Activated naive CD4-positive, alpha-beta T cell treated with anti-CD3 and anti-CD28 coated beads, Interleukin-2, amount 50 U/mL, for 72 hours (primary cell): ENCODE measurements at regions not wholly inside any gene's neighbourhood (a gene's known extent, or its start where the extent isn't known, plus 50 kb on each side); places are given as distances from the start of the nearest gene placed in this dataset.
"Not testable (repeated sequence)": the region's sequence is repeated elsewhere in the genome, so short reads cannot be mapped to it uniquely, and the experiment has no call there.

Source experiments
- ATAC-seq, 2 donors: fragments of 150-1000 bp; cut with Tn5 transposase; 2 replicates each; pipeline ENCODE4 v1.10.0; 2021; ENCODE audit warnings: mild to moderate bottlenecking in 2 of 2, moderate library complexity in 2 of 2
- DNase-seq, 2 donors: peaks; one replicate each; pipeline ENCODE4 v3.0.0; 2021 to 2022; ENCODE audit warnings: low spot score in 2 of 2
- H3K27ac Mint-ChIP-seq, 2 donors: one replicate each; pipeline ENCODE4 v1.8.0; 2022; ENCODE audit warnings: mild to moderate bottlenecking in 2 of 2, mixed read lengths in 2 of 2
- H3K36me3 Mint-ChIP-seq, 2 donors: one replicate each; pipeline ENCODE4 v1.8.0; 2022; ENCODE audit warnings: mixed read lengths in 2 of 2
- H3K9me3 Mint-ChIP-seq, 2 donors: one replicate each; pipeline ENCODE4 v1.8.0; 2022; ENCODE audit warnings: mixed read lengths in 2 of 2

DNA sequence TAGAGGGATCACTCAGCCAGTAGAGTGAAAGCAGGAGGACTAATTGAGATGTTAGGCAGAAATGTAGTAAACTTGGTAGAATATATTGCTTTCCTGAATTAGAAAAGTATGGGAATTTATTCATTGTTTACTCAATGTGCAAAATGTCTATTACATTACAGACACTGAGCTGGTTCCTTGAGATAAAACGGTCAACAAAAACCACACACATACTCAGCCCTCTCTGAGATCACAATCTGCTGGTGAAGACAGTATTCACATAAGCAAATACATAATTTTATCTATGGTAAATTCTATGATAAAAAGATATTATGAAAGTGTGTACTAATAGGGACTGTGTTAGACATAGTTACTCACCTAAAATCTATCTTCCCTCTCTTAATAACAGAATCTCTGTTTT, 833.5 kb downstream of the KCNA4 start:
- no peaks in the 10 kb centered on the region for H3K36me3 Mint-ChIP-seq
- ATAC-seq (no peak), DNase-seq (no peak)
- H3K27ac Mint-ChIP-seq, result no peak overlapping the region
- peaks cover 21 to 27% of the 10 kb centered on the region in 2 donors for H3K9me3 Mint-ChIP-seq

DNA sequence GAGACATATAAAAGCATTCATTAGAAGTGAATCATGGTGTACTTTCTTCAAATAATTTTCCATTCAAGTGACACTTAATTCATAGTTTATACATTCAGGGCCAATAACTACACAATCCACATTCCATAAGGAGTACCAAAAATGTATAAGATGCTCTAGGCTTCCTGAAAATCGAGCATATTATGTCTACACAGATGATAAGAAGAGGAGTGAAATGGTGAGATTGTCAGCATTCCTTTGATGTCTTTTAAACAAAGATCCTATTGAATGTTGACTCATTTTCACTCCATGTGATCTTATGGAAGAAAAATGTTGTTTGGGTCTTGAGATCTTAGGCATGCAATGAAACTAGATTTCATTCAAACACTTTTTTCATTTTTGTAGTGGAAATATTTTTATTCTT, 843.2 kb downstream of the KCNA4 start:
- ATAC-seq (no peak), DNase-seq (no peak)
- Mint-ChIP-seq H3K36me3 (no peaks in the 10 kb centered on the region), H3K27ac (no peak overlapping the region), H3K9me3 (peaks cover 6 to 14% of the 10 kb centered on the region in 2 donors)

DNA sequence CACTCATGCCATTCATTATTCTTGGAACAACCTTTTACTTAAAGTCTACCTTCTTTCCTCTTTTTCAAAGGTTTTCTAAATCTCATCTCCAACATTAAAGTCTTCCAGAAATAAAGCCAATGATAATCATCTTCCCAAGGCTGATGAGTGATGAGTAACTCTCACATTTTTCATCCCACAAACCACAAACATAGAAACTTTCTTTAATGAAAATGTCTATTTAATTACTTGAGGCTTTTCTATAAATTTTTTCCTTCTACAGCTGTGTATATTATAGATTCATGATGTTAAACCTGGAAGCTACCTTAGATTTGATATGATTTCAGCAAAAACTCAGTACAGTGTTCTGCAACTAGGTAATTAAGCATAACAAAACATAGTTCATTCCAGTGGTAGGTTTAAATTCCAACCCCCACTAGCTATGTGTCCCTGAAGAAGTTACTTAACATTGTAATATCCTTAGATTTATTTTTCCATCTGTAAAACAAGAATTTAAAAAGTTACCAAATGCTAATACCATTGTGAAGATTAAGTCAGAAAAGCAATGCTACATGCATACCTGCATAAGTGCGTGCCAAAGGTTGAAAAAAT, 845.4 kb downstream of the KCNA4 start:
- H3K36me3 Mint-ChIP-seq, result no peaks in the 10 kb centered on the region
- no peak for ATAC-seq
- no peak for DNase-seq
- H3K9me3 Mint-ChIP-seq, result peaks cover 6 to 14% of the 10 kb centered on the region in 2 donors
- no peak overlapping the region for H3K27ac Mint-ChIP-seq

DNA sequence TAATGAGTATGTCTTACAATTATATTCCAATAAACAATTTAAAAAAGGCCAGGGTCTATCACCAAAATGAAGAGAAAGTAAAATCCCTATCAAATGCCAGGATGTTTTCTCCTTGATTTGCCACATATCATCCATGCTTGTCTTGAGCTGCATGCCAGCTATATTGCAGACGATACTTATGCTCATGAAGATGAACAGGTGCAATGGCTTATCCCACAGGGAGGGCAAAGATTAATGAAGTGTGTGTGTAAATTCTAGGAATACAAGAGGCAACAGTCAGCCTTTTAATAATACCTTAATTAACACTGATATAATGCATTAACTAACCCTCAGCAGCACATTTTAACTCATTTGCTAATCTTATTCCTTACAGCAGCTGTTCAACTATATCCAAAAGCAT, 850.5 kb downstream of the KCNA4 start:
- H3K36me3 Mint-ChIP-seq, result no peaks in the 10 kb centered on the region
- DNase-seq, result no peak
- no peak overlapping the region for H3K27ac Mint-ChIP-seq
- no peak for ATAC-seq
- H3K9me3 Mint-ChIP-seq, result peaks cover 5 to 8% of the 10 kb centered on the region in 2 donors

DNA sequence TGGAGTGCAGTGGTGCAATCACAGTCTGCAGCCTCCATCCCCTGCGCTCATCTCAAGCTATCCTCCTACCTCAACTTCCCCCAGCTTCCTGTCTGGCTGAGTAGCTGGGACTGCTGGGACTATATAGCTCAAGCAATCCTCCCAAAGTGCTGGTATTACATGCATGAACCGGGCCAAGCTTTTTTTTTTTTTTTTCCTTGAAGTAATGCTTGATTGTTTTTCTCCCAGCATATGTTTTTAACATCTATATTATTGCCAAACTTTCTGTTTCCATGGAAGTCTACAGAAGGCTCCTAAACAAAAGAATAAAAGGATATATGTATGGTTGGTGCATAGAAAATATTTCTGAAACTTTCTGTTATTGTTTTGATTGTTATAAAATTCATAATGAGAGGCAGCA, 853.6 kb downstream of the KCNA4 start:
- Mint-ChIP-seq H3K36me3 (no peaks in the 10 kb centered on the region), H3K27ac (no peak overlapping the region), H3K9me3 (peaks cover 10 to 18% of the 10 kb centered on the region in 2 donors)
- ATAC-seq, result no peak
- DNase-seq, result no peak

DNA sequence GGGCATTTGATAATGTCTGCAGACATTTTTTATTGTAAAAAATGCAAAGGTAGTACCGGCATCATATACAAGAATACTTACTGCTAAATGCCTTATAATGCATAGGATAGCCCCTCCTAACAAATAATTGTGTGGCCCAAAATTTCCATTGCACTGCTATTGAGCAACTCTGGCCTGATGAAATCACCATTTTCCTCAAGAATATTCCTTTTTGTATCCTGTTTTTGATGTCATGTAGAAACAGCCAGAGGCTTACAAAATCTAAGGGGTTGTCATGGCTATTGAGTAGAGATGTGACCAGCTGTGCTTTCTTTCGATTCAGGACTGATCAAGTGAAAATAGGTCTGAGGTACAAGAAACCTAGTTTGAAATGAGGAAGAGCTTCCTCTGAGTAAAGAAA, 854.3 kb downstream of the KCNA4 start:
- H3K9me3 Mint-ChIP-seq, result peaks cover 10 to 18% of the 10 kb centered on the region in 2 donors

DNA sequence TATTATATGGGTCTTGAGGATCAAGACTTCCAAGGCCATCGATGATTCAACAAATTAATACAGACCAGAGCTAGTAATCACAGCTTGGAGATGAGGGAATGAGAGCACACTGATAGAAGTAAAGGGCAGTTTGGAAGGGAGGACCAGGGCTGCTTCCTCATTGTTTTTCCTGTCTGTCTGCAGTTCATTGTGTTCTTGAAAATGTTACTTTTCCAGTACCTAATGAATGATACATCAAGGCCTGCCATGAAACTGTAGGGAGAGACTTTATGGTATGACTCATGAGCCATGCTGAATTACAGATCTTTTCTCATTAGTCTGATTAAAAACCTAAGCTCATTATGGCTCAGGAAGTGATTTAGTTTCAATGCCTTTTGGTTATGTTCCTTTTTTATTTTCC, 855.6 kb downstream of the KCNA4 start:
- no peak for ATAC-seq
- no peak for DNase-seq
- Mint-ChIP-seq H3K36me3 (no peaks in the 10 kb centered on the region), H3K27ac (no peak overlapping the region), H3K9me3 (peaks cover 10 to 18% of the 10 kb centered on the region in 2 donors)

More for the DNA sequence above, 854.3 kb downstream of the KCNA4 start:
- Mint-ChIP-seq H3K36me3 (no peaks in the 10 kb centered on the region), H3K27ac (no peak overlapping the region)
- ATAC-seq, result no peak
- DNase-seq, result no peak

DNA sequence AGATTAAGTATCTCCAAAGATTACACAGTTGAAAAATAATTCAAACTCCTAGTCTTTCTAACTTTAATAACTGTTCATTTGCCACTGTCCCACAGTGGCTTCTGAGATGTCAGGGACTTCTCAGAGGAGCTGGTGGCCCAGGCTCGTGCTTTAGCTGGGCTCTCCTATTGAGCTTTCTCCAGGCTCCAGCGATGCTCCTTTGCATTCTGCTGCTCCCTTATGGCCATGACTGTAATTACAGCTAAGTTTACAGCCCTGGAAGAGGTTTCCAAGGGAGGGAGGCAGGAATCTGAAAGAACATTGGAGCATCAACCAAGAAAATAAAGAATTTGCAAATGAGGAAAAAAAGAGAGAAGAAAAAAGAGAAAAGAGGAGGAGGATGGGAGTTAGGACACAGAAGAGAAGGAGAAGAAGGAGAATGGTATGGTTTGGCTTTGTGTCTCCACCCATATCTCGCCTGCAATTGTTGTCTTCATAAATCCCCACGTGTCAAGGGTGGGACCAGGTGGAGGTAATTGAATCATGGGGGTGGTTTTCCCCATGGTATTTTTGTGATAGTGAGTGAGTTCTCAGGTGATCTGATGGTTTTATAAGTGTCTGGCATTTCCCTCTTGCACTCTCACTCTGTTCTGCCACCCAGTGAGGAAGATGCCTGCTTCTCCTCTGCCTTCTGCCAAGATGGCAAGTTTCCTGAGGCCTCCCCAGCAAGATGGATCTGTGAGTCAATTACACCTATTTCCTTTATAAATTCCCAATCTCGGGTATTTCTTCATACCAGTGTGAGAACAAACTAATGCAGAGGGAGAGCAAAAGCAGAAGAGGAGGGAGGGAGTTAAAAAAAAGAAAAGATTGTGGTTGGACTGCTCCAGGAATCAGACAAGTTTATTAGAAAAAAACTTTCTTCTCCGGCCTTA, 857.0 kb downstream of the KCNA4 start:
- Mint-ChIP-seq H3K9me3 (peaks cover 10 to 14% of the 10 kb centered on the region in 2 donors), H3K27ac (no peak overlapping the region), H3K36me3 (no peaks in the 10 kb centered on the region)
- DNase-seq (peak in 1 of 2 donors; percentile 3), ATAC-seq (no peak)

DNA sequence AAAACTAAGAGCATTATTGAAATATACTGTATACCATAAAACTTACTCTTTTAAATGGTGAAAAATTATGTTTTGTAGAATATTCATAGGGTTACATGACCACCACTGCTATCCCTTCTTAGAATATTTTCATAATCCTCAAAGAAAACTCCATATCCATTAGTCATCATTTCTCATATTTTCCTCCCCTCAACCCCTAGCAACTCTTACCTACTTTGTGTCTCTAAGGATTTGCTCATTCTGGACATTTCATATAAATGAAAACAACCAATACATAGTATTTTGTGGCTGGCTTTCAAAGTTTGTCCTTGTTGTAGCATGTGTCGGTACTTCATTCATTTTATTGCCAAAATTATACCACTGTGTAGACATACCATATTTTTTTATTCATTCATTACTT, 863.8 kb downstream of the KCNA4 start:
- ATAC-seq, result no peak
- Mint-ChIP-seq H3K36me3 (no peaks in the 10 kb centered on the region), H3K9me3 (peaks cover 0 to 4% of the 10 kb centered on the region in 2 donors), H3K27ac (no peak overlapping the region)
- no peak for DNase-seq

DNA sequence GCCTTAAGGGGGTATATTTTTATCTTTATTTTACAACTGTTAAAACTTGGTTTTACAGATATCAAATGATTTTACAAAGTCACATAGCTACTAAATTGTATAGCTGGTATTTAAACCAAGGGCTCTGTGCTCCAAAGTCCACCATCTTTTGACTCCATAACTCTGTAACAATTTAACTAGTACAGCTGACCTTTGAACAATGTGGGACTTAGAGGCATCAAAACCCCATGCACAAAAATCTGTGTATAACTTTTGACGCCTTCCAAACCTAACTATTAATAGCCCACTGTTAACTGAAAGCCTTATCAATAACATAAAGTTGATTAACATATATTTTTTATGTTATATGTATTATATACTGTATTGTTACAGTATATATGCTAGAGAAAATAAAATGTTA, 874.3 kb downstream of the KCNA4 start:
- not testable (repeated sequence) for H3K27ac Mint-ChIP-seq, H3K36me3 Mint-ChIP-seq, ATAC-seq, DNase-seq
- peaks cover 14 to 16% of the 10 kb centered on the region in 2 donors for H3K9me3 Mint-ChIP-seq

DNA sequence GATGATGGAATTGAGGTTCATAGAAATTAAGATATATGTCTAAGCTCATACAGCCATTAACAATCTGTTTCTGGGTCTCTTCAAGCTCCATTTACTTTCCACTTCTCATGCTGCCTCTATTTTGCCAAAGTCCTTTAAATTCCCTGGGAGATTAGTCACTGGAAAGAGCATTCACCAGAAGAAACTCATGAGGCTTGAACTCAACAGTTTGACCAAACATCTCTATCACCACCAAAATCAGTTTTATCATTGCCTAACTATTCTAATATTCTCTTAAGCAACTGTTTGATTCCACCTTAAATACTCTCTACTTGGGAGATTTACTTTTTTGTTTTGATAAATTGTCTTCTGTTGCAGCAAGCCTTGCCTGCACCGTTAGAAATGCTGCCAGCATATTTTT, 881.3 kb downstream of the KCNA4 start:
- Mint-ChIP-seq H3K9me3 (peaks cover 8 to 21% of the 10 kb centered on the region in 2 donors), H3K36me3 (no peaks in the 10 kb centered on the region), H3K27ac (no peak overlapping the region)
- ATAC-seq, result no peak
- DNase-seq, result no peak

DNA sequence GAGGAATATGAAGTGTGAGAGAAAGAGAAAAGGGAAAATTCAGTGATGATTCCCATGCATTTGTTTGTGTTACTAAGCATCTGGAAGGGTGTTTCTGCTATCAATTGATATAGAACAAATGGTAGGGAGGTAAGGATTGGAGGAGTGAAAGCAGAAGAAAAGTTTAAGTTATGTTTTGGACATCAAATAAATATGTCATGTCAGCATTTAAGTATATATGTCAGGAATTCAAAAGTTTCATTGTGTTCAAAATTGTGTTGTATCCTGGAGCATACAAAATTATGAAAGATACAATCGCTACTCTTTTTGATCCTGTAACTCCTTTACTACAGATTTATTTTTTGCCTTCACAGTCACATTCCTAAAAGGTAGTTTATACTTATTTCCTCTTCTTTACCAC, 885.8 kb downstream of the KCNA4 start:
- H3K9me3 Mint-ChIP-seq, result peaks cover under 1 to 21% of the 10 kb centered on the region in 2 donors
- DNase-seq (no peak), ATAC-seq (no peak)
- no peaks in the 10 kb centered on the region for H3K36me3 Mint-ChIP-seq
- no peak overlapping the region for H3K27ac Mint-ChIP-seq

DNA sequence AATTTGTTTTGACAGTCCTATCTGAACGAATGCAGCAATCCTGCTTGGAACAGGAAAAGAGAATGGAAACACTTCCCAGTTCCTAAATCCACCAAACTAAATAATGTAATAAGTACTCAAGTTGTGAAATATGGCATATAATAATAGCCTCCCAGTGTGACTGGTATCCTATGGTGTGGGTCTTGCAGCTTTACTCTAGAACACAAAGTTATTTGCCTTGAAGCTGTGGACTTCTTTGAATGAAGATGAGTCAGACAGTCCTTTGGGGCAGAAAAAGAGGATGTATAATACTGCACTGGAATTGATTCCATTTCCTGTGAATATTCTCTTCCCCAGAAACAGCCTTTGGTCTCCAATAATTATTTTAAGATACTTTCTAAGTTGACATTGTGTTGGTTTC, 887.0 kb downstream of the KCNA4 start:
- ATAC-seq, result no peak
- H3K27ac Mint-ChIP-seq, result no peak overlapping the region
- no peak for DNase-seq
- H3K36me3 Mint-ChIP-seq, result no peaks in the 10 kb centered on the region
- H3K9me3 Mint-ChIP-seq, result peaks cover 0 to 24% of the 10 kb centered on the region in 2 donors

DNA sequence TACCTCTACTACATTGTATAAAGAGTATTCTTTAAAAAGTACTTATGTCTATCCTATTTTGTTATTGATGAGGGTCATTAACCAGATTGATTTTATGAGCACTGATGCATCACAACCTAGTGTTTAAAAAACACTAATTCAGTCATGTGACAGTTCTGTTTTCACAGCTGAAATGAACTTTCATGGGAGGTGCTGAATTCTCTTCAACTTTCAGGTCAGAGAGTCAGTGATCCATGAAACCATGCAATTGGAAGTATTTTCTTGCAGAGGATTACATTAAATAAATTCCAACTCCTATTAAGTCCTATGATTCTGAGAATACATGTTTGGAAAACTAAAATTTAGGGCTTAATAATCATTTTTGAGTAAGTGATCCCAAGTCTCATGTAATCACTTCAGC, 889.4 kb downstream of the KCNA4 start:
- ATAC-seq (no peak), DNase-seq (no peak)
- peaks cover 5 to 30% of the 10 kb centered on the region in 2 donors for H3K9me3 Mint-ChIP-seq
- no peaks in the 10 kb centered on the region for H3K36me3 Mint-ChIP-seq
- no peak overlapping the region for H3K27ac Mint-ChIP-seq

DNA sequence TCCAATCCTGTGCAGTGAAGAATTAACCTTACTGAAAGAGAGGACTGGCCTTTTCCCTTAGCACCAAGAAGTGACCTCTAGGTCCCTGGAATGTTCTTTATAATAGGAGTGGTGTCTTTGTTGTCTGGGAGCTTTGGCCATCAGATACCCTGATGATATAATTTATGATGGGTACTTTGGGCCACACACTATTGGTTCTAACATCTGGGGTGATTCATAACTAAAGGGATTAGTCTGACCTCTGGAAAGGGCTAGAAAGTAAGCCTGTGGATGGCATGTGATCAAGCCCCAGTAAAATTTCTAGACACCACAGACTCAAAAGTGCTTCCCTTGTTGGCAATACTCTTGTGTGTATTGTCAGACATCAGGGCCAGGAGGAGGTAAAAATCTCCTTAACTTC, 891.2 kb downstream of the KCNA4 start:
- no peak for DNase-seq
- no peak overlapping the region for H3K27ac Mint-ChIP-seq
- ATAC-seq, result no peak
- peaks cover 9 to 16% of the 10 kb centered on the region in 2 donors for H3K9me3 Mint-ChIP-seq
- no peaks in the 10 kb centered on the region for H3K36me3 Mint-ChIP-seq

DNA sequence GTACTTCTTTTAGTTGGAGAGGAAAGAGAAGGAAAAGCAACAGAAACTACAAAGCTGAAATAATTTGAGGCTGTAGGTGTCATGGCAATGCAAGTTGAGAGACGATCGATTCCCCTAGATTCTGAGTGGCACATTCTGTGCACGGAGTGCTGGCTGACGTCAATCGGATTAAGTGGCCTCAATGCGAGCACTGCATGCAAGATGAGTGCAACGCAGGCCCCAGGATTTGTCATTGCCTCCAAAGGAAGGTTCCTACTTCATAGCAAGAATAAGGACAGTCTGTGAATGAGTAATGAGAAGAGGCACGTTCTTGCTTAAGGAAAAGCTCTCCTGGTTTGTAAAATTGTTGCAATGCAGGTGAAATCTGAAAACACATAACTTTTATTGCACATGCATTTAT, 892.4 kb downstream of the KCNA4 start:
- no peak for ATAC-seq
- peaks cover 9 to 12% of the 10 kb centered on the region in 2 donors for H3K9me3 Mint-ChIP-seq
- H3K27ac Mint-ChIP-seq, result no peak overlapping the region
- DNase-seq, result no peak
- no peaks in the 10 kb centered on the region for H3K36me3 Mint-ChIP-seq

DNA sequence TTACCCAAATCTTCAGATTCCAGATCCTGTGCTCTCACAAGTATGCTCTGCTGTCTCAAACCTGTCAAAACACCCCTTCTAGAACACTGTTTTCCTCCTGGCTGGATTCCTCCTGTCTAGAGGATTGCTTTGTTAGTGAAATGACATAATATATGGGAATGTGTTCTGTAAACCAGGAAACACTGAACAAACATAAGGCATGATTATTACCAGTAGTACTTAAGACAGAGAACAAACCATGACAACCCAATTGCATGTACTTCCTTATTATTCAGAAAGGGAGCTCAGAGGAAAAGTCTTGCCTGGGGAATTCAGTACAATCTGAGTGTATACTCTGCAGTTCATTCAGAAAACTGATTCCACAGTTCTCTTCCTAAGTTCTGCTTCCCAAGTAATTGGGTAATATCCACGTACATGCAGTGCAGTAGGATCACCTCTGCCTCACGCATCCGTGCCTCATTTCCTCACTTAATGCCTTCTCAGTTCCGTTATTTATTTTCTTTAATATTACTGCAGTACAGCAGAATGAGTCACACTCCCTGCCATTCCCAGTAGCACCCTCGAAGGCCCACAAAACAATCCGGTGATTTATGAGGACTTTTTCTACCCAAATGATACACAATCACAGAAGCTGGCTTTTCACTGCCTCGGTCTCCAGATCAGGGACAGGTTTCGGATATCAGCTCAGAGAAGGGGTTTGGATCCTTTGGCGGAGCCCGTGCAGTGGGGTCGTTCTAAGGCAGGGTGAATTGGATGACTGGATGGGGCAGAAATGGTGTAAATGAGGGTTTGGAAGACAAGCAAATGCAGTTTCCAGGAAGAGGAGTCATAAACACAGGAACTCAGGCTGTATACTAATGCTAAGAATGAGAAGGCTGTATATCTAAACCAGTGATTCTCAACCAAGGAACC, 896.9 kb downstream of the KCNA4 start:
- Mint-ChIP-seq H3K27ac (no peak overlapping the region), H3K9me3 (peaks cover 9 to 16% of the 10 kb centered on the region in 2 donors), H3K36me3 (no peaks in the 10 kb centered on the region)
- DNase-seq (no peak), ATAC-seq (no peak)
